Dedifferentiated amniotic fluid mesenchymal stem cell (primary cell): ENCODE measurements at regions not wholly inside any gene's neighbourhood (a gene's known extent, or its start where the extent isn't known, plus 50 kb on each side); places are given as distances from the start of the nearest gene placed in this dataset.

Experiments used
- DNase-seq: peaks from one replicate; pipeline ENCODE4 v3.0.0-alpha.2; 2016; ENCODE audit errors: extremely low spot score

DNA sequence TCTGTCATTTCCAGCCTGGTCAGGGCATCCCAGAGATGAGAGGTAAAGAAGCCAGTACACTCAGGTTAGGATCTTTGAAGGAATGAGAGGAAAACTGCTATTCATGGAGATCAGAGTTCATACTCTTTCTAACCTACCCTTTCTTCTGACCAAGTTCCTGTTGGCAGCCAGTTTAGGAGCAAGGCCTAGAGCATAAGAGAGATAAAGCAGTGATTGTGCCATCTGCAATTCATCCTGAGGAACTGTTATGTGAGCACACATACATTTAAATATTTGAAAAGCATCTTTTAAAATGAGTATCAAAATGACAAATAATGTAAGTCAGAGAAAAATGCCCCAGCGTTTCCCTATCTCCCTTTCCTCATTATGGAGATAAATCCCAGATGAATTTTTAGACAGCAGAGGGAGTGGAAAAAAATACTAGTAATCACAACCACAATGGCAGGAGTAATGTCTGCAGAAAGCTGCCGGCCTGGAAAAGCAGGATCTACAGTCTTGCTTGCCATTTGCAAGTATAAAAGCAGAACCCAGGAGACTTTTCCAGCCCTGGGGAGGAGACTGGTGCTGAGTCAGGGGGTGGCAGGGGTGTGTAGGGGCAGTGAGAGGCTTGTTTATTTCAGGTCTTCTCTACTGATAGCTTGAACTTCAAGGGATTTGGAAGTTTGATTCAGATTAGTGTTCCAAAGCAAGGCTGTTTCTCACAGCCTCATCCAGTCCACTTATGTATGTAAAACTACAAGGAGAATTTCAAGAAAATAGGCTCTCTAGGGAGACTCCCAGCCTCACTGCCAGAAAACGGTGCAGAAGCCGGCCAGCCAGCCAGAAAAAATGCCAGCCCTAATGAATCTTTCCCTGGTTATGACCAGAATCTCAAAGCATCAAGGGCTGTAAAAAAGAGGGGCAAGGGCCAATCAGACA lies 1052.4 kb downstream of the TUSC7 start:
- no peak for DNase-seq

DNA sequence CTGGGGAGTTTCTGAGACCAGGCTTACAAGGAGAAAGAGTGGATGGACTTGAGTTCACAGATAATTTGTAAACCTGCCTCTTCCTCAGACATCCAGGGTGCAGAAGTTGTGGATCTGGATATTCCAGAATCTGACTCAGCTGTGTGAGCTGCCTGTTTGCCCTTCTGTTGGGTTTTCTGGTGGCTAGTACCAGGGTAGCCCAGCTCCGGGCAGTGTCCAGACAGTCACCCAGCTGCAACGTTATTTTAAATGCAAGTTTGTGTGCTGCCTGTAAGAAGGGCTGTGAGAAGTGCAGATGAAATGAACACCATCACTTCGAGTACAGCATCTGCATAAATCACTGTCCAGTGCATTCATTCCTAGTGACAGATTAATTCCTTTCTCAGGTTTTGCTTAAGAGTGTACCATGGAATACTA lies 1053.0 kb downstream of the TUSC7 start:
- DNase-seq: no peak

DNA sequence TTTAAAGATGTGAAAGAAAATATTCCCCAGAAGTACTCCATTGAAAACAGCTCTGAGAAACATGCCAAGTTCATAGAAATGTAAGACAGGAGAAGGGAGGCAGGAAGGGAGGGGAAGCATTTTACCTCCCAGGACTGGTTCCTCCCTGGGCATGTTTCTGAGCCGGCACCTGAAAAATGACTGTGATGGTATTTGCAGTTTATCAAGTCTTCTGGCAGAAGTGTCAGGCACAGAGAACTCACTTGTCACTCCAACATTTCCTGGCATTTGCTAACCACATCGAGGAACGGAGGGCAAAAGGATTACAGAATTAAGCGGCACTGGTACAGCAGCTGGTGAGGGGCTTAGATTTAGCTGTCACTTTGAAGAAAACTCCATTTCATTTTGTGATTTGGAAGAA lies 1054.0 kb downstream of the TUSC7 start:
- DNase-seq: no peak

- no peak for DNase-seq
These were observed 1059.0 kb downstream of the TUSC7 start for GRCh38 chr3:117768581-117768980.

- no peak for DNase-seq
These were observed 1064.6 kb downstream of the TUSC7 start for GRCh38 chr3:117774130-117774529.

GRCh38 chr3:117786349-117786748 lies 1076.8 kb downstream of the TUSC7 start:
- DNase-seq: peak; percentile 34

DNA sequence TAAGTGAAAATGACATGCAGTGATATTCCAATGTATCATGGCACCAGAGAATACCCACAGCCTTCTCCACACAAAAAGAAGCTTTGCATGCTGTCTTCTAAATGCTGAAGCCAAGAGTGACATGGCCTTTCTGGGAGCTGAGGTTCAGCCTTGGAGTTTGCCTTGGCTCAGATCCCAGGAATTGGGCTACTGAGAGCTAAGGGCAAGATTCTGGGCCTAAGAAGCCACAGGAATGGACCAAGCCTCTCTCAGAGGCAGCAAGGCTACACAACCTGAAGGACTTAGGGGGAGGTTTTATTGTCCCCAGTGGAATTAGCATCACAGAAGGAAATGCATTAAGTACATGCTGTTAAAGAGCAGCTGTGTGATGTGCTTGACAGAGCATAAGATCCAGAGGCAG lies 1078.5 kb downstream of the TUSC7 start:
- DNase-seq: peak; percentile 79

GRCh38 chr3:117788506-117788905 lies 1078.9 kb downstream of the TUSC7 start:
- DNase-seq: no peak

- no peak for DNase-seq
These were observed 1080.8 kb downstream of the TUSC7 start for GRCh38 chr3:117790235-117790987.

DNA sequence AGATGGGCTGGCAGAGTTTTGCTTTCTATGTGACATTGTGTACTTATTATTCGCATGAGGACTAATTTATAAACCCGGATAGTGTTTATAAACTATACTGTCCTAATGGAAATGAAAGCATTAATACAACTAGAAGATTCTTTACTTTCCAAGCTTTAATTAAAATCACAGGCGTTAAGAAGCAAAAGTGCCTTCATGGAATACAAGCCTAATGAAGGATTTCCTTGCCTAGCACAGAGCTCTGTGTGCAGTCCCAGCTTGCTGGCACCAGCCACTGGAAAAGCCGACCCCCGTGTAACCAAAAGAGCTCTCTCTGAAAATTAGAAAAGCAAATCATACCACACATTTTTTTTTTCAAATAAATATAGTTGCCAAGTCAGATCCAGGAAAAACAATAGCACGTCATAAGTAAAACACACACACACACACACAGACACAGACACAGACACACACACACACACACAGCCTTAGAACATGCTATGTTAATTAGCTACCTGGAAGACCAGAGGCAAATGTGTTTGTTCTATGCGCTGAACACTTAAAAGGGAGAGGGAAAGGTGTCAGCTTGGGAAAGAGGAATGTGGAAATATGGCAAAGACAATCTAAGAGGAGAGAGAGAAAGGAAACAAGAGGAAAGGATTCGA lies 1084.2 kb downstream of the TUSC7 start:
- DNase-seq: no peak

- no peak for DNase-seq
These were observed 1088.6 kb downstream of the TUSC7 start for GRCh38 chr3:117798221-117798620.

DNA sequence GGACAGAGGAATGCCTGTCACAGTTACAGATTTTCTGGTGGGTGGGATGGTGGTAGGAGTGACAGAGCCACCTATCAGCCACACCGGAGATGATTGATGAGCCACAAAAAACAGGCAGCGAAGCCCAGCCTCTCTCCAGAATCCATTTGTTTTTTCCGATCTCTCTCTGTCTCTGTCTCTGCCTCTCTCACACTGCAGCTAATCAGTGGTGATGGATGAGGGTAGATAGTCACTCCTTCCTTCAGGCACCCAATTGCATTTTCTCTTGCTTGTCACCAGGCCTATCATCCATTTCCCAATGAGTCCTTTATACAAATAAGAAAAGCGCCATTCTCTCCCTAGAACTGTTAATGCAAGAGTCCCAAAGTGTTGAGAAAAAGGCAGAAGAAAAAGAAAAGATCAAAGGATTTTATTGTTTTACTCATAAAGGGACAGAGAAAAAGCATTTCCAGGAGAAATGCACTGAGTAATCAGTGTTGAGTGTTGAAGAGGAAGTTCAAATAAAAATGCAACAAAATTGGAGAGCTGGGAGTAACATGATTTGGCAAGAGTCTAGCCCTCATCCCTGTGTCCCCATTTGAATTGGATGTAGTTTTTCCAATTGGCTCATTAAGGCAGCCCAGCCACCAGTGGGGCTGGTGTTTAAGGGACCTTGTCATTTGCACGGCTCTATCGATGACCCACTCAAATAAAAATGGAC lies 1089.3 kb downstream of the TUSC7 start:
- DNase-seq: no peak

GRCh38 chr3:117799387-117799735 lies 1089.8 kb downstream of the TUSC7 start:
- DNase-seq: no peak

DNA sequence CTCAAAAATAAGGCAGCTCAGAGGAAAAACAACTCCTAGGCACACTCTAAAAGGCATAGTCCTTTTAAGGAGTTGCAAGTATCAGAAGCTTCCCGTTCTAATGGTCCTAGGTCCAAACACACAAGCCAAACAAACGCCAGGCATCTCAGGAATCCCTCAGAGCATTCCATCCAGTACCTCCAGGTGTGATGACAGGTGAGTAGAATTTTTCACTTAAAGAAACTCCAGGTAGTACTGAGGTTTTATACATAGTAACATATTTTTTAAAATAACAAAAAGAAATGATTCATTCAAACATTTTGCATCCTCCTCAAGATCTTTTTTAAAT lies 1092.3 kb downstream of the TUSC7 start:
- DNase-seq: no peak

DNA sequence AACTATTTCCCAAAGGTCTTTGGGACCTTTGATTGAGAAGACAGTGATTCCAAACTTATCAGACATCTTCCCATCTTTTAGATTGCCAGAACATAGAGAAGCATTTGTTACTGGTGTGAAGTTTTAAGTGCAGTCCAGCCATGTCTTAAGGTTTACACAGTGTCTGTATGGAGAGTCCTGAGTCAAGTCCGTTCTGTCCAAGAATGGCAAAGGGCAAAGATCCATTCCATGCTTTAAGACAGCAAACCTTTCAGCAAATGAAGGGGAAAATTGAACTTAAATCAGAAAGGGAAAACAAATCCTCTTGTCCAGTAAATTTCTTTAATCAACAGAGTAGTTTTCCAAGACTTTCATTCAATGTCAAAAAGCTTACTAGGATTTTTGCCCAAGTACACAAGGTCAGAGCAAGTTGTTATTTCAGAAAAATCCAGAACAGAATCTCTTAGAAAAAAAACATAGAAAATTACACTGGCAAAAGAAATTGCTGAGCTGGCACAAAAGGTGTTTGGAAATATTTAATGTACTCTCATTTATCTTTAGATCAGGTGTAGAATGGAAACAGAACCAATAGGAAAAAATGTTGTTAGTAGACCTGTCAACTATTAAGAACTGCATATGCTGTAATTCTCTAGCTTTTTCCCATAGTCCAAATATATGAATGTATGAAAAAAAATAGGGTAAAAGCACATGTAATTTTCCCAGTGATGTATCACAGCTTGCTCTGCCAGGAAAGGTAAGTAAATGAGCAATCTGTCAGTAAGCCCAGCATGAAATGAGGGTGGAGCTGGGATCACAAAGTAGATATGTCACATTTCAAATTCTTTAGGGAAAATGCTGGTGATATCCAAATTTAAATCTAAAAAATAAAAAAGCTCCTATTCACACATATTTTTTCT lies 1099.9 kb downstream of the TUSC7 start:
- DNase-seq: no peak

DNA sequence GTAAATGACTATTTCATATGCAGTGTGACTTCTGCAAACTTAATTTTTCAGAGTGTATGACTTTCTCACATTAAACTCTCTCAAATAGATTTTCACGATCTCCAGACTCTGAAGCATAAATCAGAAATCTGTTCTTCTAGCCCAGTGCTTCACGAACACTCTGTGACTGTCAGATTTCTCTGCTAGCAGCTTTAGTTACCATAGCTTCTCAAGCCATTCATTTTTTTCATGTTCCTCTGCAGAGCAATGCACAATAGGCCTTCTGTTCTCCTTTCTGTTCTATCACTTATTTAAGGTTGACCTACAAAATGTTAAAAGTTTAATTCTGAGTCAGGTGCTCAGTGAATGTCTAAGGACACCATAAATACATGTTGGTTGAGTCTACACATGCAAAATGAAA lies 1102.2 kb downstream of the TUSC7 start:
- no peak for DNase-seq

- DNase-seq: peak; percentile 28
These were observed 1105.4 kb downstream of the TUSC7 start for GRCh38 chr3:117814975-117815374.

GRCh38 chr3:117817103-117817502 lies 1107.5 kb downstream of the TUSC7 start:
- no peak for DNase-seq

DNA sequence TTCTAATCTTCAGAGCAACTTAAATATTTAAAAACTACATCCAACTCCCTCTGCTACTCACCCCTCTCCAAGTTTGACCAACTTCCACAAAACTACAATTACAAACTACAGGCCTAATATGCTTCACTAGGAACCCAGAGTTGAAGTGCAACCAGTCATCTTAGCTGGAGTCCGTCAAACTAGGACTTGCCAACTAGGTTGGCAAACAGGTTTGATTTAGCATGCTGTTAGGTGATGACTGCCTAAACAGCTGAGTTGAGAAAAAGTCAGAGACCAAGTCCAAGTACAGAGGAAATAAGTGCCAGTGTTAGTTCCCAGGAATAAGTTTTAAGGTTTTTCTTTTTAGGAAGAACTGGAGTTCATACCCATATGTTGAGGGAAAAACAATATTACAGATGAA lies 1109.0 kb downstream of the TUSC7 start:
- DNase-seq: no peak

- DNase-seq: no peak
These were observed 1111.2 kb downstream of the TUSC7 start for GRCh38 chr3:117820658-117821299.

- DNase-seq: no peak
These were observed 1112.8 kb downstream of the TUSC7 start for GRCh38 chr3:117822416-117822815.
